ENCODE measurements at regions not wholly inside any gene's neighbourhood (a gene's known extent, or its start where the extent isn't known, plus 50 kb on each side); places are given as distances from the start of the nearest gene placed in this dataset.

- TF ChIP-seq CTCF (IDR thresholded peaks at IDR 0.05) (no peak), POLR2A (IDR thresholded peaks at IDR 0.05) (no peak)
Observed at GRCh38 chr10:28365840-28366239, 63.0 kb upstream of the MPP7 start.
